Mucosa of gallbladder (tissue), 1 donor: ENCODE measurements at regions not wholly inside any gene's neighbourhood (a gene's known extent, or its start where the extent isn't known, plus 50 kb on each side); places are given as distances from the start of the nearest gene placed in this dataset.

Experiments used
- DNase-seq: peaks from one replicate; pipeline ENCODE4 v3.0.0-alpha.2; 2020; ENCODE audit warnings: low spot score
- donor health status: DM: no; HTN: no; CAD: no.

- DNase-seq, result no peak
Observed at GRCh38 chr2:118186858-118187254, 98.6 kb downstream of the INSIG2 start.

GRCh38 chr2:118186110-118186857 is 98.0 kb downstream of the INSIG2 start:
- DNase-seq, result peak; percentile 88

GRCh38 chr2:118185210-118186109 is 97.2 kb downstream of the INSIG2 start:
- peak; percentile 46 for DNase-seq

GRCh38 chr2:118183381-118183780 is 95.1 kb downstream of the INSIG2 start:
- DNase-seq, result no peak

GRCh38 chr2:118179445-118179844 is 91.2 kb downstream of the INSIG2 start:
- no peak for DNase-seq

GRCh38 chr2:118177884-118178283 is 89.6 kb downstream of the INSIG2 start:
- no peak for DNase-seq

- DNase-seq, result peak; percentile 65
Observed at GRCh38 chr2:118177318-118177717, 89.0 kb downstream of the INSIG2 start.

GRCh38 chr2:118176601-118177000 is 88.3 kb downstream of the INSIG2 start:
- DNase-seq, result no peak

- no peak for DNase-seq
Observed at GRCh38 chr2:118171546-118171945, 83.3 kb downstream of the INSIG2 start.

GRCh38 chr2:118169359-118170005 is 81.2 kb downstream of the INSIG2 start:
- no peak for DNase-seq

GRCh38 chr2:118168615-118169014 is 80.3 kb downstream of the INSIG2 start:
- DNase-seq, result no peak

- no peak for DNase-seq
Observed at GRCh38 chr2:118167026-118167425, 78.8 kb downstream of the INSIG2 start.

GRCh38 chr2:118166242-118166641 is 78.0 kb downstream of the INSIG2 start:
- DNase-seq, result no peak

GRCh38 chr2:118165595-118165994 is 77.3 kb downstream of the INSIG2 start:
- DNase-seq, result no peak
